ENCODE measurements at regions not wholly inside any gene's neighbourhood (a gene's known extent, or its start where the extent isn't known, plus 50 kb on each side); places are given as distances from the start of the nearest gene placed in this dataset.
A peak's percentile ranks its signal among the peaks of the same experiment; 100 is the strongest.
"Not testable (repeated sequence)": the region's sequence is repeated elsewhere in the genome, so short reads cannot be mapped to it uniquely, and the experiment has no call there.

DNA sequence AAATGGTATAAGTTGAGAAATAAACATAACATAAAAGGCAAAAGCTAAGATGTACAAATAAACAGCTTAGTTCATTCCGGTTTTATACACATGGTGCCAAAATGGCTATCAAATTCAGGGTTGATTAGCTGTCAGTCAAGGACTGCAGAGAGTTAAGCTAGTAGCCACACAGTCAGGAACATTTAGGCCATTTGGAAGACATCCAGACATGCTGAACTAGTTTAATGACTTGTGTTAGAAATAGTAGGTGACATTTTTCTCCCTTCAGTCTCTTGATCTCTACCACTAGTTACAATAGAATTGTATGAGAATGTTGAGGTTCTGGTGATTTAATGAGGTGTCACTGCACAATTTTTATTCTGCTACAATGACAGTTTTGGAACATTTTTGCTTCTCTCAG is 394.4 kb upstream of the SPHKAP start:
- H3K4me3 Mint-ChIP-seq (ENCODE audit: unreplicated experiment) = no peak overlapping the region
- no peaks in the 10 kb centered on the region for H3K4me1 Mint-ChIP-seq (ENCODE audit: low read depth, unreplicated experiment)
- H3K27ac Mint-ChIP-seq (ENCODE audit: unreplicated experiment) = no peak overlapping the region
- peaks cover 4% of the 10 kb centered on the region for H3K27me3 Mint-ChIP-seq (ENCODE audit: insufficient read depth, unreplicated experiment)
- POLR2A ChIA-PET = no interaction called here
- intact Hi-C loops (cut with micrococcal nuclease; ENCODE audit: unreplicated experiment) = no loop called here
- DNase-seq = no peak
- BruUV-seq (replicated peaks) = no TSS peak
- no peaks in the 10 kb centered on the region for H3K36me3 Mint-ChIP-seq (ENCODE audit: insufficient read depth, unreplicated experiment)
- no peaks in the 10 kb centered on the region for H3K27me3 ChIP-seq (replicated peaks; ENCODE audit: control insufficient read depth, insufficient read depth, low read length)
- no peaks in the 10 kb centered on the region for H3K9me3 Mint-ChIP-seq (ENCODE audit: unreplicated experiment)
- H3K4me1 ChIP-seq = no peaks in the 10 kb centered on the region
- no peaks in the 10 kb centered on the region for H3K36me3 ChIP-seq (ENCODE audit: control insufficient read depth, insufficient read depth, low read length)
- H3K9me3 ChIP-seq = no peaks in the 10 kb centered on the region
- TF ChIP-seq, protein P1, sequence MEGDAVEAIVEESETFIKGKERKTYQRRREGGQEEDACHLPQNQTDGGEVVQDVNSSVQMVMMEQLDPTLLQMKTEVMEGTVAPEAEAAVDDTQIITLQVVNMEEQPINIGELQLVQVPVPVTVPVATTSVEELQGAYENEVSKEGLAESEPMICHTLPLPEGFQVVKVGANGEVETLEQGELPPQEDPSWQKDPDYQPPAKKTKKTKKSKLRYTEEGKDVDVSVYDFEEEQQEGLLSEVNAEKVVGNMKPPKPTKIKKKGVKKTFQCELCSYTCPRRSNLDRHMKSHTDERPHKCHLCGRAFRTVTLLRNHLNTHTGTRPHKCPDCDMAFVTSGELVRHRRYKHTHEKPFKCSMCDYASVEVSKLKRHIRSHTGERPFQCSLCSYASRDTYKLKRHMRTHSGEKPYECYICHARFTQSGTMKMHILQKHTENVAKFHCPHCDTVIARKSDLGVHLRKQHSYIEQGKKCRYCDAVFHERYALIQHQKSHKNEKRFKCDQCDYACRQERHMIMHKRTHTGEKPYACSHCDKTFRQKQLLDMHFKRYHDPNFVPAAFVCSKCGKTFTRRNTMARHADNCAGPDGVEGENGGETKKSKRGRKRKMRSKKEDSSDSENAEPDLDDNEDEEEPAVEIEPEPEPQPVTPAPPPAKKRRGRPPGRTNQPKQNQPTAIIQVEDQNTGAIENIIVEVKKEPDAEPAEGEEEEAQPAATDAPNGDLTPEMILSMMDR (IDR thresholded peaks at IDR 0.05; ENCODE audit: insufficient read depth in 1 of 2, low read depth in 1 of 2, low read length in 1 of 2, severe bottlenecking in 1 of 2, unreplicated experiment in 1 of 2) = no peak
- CTCF ChIA-PET = no interaction called here
- no peak overlapping the region for H3K4me3 ChIP-seq (ENCODE audit: low read depth, low read length)

DNA sequence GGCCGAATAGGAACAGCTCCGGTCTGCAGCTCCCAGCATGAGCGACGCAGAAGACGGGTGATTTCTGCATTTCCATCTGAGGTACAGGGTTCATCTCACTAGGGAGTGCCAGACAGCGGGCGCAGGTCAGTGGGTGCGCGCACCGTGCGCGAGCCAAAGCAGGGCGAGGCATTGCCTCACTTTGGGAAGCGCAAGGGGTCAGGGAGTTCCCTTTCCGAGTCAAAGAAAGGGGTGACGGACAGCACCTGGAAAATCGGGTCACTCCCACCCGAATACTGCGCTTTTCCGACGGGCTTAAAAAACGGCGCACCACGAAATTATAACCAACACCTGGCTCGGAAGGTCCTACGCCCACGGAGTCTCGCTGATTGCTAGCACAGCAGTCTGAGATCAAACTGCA is 386.8 kb upstream of the SPHKAP start:
- POLR2A ChIA-PET; H3K27me3 Mint-ChIP-seq (ENCODE audit: insufficient read depth, unreplicated experiment); intact Hi-C loops (cut with micrococcal nuclease; ENCODE audit: unreplicated experiment); H3K27me3 ChIP-seq (replicated peaks; ENCODE audit: control insufficient read depth, insufficient read depth, low read length); H3K4me1 ChIP-seq; H3K9me3 Mint-ChIP-seq (ENCODE audit: unreplicated experiment); H3K4me1 Mint-ChIP-seq (ENCODE audit: low read depth, unreplicated experiment); H3K4me3 ChIP-seq (ENCODE audit: low read depth, low read length); CTCF ChIA-PET; BruUV-seq (replicated peaks); H3K9me3 ChIP-seq; H3K36me3 ChIP-seq (ENCODE audit: control insufficient read depth, insufficient read depth, low read length); H3K36me3 Mint-ChIP-seq (ENCODE audit: insufficient read depth, unreplicated experiment): not testable (repeated sequence)
- Mint-ChIP-seq H3K4me3 (ENCODE audit: unreplicated experiment) (peak overlapping the region; percentile 67), H3K27ac (ENCODE audit: unreplicated experiment) (peak overlapping the region; percentile 35)
- peak in 1 of 2 experiments; percentile 1 for DNase-seq

DNA sequence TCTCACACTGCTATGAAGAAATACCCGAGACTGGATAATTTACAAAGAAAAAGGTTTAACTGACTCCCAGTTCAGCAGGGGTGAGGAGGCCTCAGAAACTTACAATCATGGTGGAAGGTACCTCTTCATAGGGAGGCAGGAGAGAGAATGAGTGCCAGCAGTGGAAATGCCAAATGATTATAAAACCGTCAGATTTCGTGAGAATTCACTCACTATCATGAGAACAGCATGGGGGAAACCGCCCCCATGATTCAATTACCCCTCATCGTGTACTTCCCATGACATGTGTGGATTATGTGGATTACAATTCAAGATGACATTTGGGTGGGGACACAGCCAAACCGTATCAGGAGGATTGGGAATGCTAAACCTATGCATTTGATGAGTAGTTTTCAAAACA is 380.3 kb upstream of the SPHKAP start:
- CTCF ChIA-PET = no interaction called here
- Histone ChIP-seq H3K9me3 (no peaks in the 10 kb centered on the region), H3K4me1 (no peaks in the 10 kb centered on the region), H3K27me3 (replicated peaks; ENCODE audit: control insufficient read depth, insufficient read depth, low read length) (no peaks in the 10 kb centered on the region), H3K4me3 (ENCODE audit: low read depth, low read length) (no peak overlapping the region), H3K36me3 (ENCODE audit: control insufficient read depth, insufficient read depth, low read length) (no peaks in the 10 kb centered on the region)
- no peak for DNase-seq
- POLR2A ChIA-PET = no interaction called here
- BruUV-seq (replicated peaks) = no TSS peak
- intact Hi-C loops (cut with micrococcal nuclease; ENCODE audit: unreplicated experiment) = no loop called here
- Mint-ChIP-seq H3K27me3 (ENCODE audit: insufficient read depth, unreplicated experiment) (peaks cover 4% of the 10 kb centered on the region), H3K27ac (ENCODE audit: unreplicated experiment) (no peak overlapping the region), H3K4me1 (ENCODE audit: low read depth, unreplicated experiment) (no peaks in the 10 kb centered on the region), H3K9me3 (ENCODE audit: unreplicated experiment) (no peaks in the 10 kb centered on the region), H3K36me3 (ENCODE audit: insufficient read depth, unreplicated experiment) (no peaks in the 10 kb centered on the region), H3K4me3 (ENCODE audit: unreplicated experiment) (no peak overlapping the region)
- TF ChIP-seq, protein P1 (IDR thresholded peaks at IDR 0.05; ENCODE audit: insufficient read depth in 1 of 2, low read depth in 1 of 2, low read length in 1 of 2, severe bottlenecking in 1 of 2, unreplicated experiment in 1 of 2) = no peak

DNA sequence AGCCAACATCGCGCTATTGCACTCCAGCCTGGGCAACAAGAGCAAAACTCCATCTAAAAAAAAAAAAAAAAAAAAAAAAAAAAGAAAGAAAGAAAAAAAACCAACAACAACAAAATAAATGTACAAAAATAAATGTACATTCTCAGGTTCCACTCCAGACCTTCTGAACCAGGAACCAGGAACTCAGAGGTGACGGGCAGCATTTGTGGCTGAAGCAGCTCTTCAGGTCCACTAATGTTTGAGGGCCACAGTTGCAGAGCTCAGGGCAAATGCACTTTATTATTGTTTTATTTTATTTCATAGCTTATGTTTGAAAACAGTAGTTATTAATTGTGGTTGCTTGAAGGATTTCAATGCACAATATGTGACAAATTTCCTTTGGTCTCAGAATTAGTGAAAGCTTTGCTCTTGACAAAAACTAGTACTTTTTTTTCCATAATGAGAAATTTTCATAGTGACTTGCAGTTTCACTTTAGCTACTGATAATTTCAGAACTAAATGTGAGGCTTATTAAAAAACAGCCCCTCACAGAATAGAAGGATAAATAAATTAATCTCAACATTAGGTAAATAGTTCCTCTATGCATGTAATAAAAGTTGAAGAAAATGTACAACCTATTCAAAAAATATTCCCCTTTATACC is 378.4 kb upstream of the SPHKAP start:
- no TSS peak for BruUV-seq (replicated peaks)
- TF ChIP-seq, protein P1 (IDR thresholded peaks at IDR 0.05; ENCODE audit: insufficient read depth in 1 of 2, low read depth in 1 of 2, low read length in 1 of 2, severe bottlenecking in 1 of 2, unreplicated experiment in 1 of 2) = no peak
- no peaks in the 10 kb centered on the region for H3K27me3 ChIP-seq (replicated peaks; ENCODE audit: control insufficient read depth, insufficient read depth, low read length)
- no peaks in the 10 kb centered on the region for H3K4me1 Mint-ChIP-seq (ENCODE audit: low read depth, unreplicated experiment)
- ChIA-PET POLR2A (no interaction called here), CTCF (no interaction called here)
- H3K36me3 Mint-ChIP-seq (ENCODE audit: insufficient read depth, unreplicated experiment) = no peaks in the 10 kb centered on the region
- peaks cover 4% of the 10 kb centered on the region for H3K27me3 Mint-ChIP-seq (ENCODE audit: insufficient read depth, unreplicated experiment)
- no peak overlapping the region for H3K4me3 Mint-ChIP-seq (ENCODE audit: unreplicated experiment)
- intact Hi-C loops (cut with micrococcal nuclease; ENCODE audit: unreplicated experiment) = no loop called here
- H3K27ac Mint-ChIP-seq (ENCODE audit: unreplicated experiment) = no peak overlapping the region
- no peak for DNase-seq
- H3K9me3 Mint-ChIP-seq (ENCODE audit: unreplicated experiment) = no peaks in the 10 kb centered on the region
- no peaks in the 10 kb centered on the region for H3K4me1 ChIP-seq
- H3K9me3 ChIP-seq = no peaks in the 10 kb centered on the region
- no peaks in the 10 kb centered on the region for H3K36me3 ChIP-seq (ENCODE audit: control insufficient read depth, insufficient read depth, low read length)
- no peak overlapping the region for H3K4me3 ChIP-seq (ENCODE audit: low read depth, low read length)

Data from Caco-2 (cell line).